ENCODE measurements at regions not wholly inside any gene's neighbourhood (a gene's known extent, or its start where the extent isn't known, plus 50 kb on each side); places are given as distances from the start of the nearest gene placed in this dataset.

DNA sequence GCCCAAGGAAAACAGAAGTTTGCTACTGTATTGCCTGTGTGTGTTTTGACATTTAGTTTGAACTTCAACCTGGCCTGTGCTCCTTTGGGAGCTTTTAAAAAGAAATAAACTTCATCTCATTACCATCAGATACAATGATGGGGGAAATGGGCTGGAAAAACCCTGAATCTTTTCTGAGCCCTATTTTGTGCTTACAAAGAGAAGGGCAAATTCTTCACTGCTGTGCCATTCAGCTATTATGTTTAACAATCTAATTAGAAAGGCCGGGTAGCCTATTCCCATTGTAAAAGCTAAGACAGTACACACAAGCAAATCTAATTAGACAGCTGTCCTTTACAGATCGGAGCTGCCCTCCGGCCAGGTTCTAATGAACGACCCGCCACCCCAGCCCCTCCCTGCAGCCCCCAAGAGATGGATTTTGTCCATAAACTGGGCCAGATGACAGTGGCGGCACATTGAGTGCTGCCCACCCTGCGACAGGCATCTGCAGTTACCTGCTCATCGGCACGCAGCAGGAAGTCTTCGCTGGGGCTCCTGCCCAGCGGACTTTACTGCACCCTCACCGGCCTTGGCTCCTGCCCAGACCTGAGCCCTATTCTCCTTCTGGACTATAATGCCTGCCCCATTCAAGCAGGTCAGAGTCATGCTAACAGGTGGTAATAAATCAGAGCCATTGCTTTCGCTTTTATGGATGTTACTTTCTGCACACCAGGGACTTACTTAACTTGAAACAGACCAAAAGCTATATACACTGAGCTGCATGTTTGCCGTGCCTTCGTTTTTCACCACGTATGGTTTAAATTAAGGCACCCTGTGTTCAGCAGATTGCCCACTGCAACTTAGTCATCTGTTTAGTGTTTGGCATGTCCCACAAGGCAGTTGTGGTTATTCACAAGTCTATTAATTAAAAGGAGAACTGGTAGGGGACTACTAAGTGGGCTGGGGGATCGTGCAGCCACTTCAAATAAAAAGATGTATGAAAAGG is 549.6 kb downstream of the FGF9 start:
- TF ChIP-seq, protein P1, sequence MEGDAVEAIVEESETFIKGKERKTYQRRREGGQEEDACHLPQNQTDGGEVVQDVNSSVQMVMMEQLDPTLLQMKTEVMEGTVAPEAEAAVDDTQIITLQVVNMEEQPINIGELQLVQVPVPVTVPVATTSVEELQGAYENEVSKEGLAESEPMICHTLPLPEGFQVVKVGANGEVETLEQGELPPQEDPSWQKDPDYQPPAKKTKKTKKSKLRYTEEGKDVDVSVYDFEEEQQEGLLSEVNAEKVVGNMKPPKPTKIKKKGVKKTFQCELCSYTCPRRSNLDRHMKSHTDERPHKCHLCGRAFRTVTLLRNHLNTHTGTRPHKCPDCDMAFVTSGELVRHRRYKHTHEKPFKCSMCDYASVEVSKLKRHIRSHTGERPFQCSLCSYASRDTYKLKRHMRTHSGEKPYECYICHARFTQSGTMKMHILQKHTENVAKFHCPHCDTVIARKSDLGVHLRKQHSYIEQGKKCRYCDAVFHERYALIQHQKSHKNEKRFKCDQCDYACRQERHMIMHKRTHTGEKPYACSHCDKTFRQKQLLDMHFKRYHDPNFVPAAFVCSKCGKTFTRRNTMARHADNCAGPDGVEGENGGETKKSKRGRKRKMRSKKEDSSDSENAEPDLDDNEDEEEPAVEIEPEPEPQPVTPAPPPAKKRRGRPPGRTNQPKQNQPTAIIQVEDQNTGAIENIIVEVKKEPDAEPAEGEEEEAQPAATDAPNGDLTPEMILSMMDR (conservative IDR thresholded peaks at IDR 0.05), result no peak
- TF ChIP-seq EZH2 (IDR thresholded peaks at IDR 0.05; ENCODE audit: low read depth), result no peak
